ENCODE measurements at regions not wholly inside any gene's neighbourhood (a gene's known extent, or its start where the extent isn't known, plus 50 kb on each side); places are given as distances from the start of the nearest gene placed in this dataset.

DNA sequence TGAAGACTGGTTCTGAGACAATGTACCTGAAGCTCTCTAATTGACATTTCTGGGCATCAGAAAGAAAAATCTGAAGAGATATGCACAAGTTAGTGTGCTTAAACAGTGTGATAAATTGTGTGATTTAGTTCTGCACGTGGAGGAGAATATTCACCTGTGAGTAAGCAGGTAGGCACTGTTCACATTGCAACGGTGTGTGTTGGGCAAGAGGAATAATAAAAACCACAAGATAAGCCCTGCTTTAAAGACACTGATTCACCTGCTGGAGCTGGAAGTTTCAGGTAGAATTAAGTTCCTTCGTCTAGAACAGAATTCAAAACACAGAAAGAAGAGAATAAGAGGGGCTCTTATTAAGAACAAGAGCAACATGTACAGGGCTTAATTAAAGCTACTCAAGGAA, 864.3 kb upstream of the SOX11 start:
- Histone ChIP-seq H3K27me3 (ENCODE audit: control insufficient read depth, insufficient read depth, low read length) (no peaks in the 10 kb centered on the region), H3K4me3 (ENCODE audit: low read depth, low read length) (no peak overlapping the region), H3K36me3 (ENCODE audit: control insufficient read depth, insufficient read depth, low read length) (no peaks in the 10 kb centered on the region)
- TF ChIP-seq CTCF (IDR thresholded peaks at IDR 0.05; ENCODE audit: insufficient read depth, low read length, poor library complexity, severe bottlenecking): no peak
- no peak for DNase-seq (ENCODE audit: low read depth)

DNA sequence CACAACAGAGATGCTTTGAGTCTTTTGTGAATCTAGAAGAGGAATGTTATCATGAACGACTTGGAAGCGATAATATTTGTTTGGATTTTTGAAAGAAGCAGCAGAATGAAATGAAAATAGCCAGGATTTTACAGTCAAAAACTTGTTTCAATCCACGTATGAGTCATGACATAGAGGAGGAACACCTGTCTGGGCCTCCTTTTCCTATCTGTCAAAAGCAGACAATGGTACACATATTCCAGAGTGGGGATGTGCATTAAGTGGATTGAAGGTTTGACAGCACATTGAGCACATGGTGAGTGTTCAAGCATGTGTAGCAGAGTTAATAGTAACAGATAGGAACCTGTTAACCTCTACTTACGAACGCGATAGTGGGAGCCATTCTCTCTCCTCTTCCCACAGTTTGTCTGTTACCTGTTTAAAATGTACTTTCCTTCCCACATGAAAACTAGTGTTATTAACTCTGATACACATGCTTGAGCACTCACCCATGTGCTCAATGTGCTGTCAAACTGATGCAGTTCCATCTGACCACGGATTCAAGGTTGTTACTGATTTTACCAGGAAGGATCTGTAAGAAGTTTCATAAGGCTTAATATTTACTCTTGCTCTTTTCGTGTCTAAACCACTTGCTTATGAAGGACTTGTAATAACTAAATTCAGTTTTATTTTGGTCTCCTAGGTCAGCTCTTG, 863.4 kb upstream of the SOX11 start:
- Histone ChIP-seq H3K27me3 (ENCODE audit: control insufficient read depth, insufficient read depth, low read length) (no peaks in the 10 kb centered on the region), H3K4me3 (ENCODE audit: low read depth, low read length) (no peak overlapping the region), H3K36me3 (ENCODE audit: control insufficient read depth, insufficient read depth, low read length) (no peaks in the 10 kb centered on the region)
- TF ChIP-seq CTCF (IDR thresholded peaks at IDR 0.05; ENCODE audit: insufficient read depth, low read length, poor library complexity, severe bottlenecking): no peak
- DNase-seq (ENCODE audit: low read depth): no peak

GRCh38 chr2:4831751-4832150, 860.4 kb upstream of the SOX11 start:
- no peak for DNase-seq (ENCODE audit: low read depth)
- Histone ChIP-seq H3K36me3 (ENCODE audit: control insufficient read depth, insufficient read depth, low read length) (no peaks in the 10 kb centered on the region), H3K4me3 (ENCODE audit: low read depth, low read length) (no peak overlapping the region), H3K27me3 (ENCODE audit: control insufficient read depth, insufficient read depth, low read length) (no peaks in the 10 kb centered on the region)
- TF ChIP-seq CTCF (IDR thresholded peaks at IDR 0.05; ENCODE audit: insufficient read depth, low read length, poor library complexity, severe bottlenecking): no peak

DNA sequence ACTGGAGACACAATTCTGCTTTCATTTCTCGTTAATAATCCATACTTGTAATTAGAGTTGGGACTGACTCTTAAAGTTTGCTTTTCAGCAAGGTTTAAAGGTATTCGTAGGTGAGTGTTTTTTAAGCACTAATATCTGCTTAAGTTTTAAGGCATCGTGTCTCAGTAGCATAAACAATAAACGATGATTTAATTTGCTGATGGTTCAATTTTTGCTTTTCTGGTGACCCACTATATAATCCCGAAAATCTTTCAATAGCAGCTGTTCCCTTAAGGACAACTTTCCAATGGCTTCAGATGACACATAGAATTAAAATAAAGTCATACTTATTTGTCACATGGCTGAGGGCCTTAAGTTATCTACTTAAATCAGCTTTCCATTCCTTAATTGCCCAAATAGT, 859.5 kb upstream of the SOX11 start:
- H3K36me3 ChIP-seq (ENCODE audit: control insufficient read depth, insufficient read depth, low read length): no peaks in the 10 kb centered on the region
- no peak overlapping the region for H3K4me3 ChIP-seq (ENCODE audit: low read depth, low read length)
- TF ChIP-seq CTCF (IDR thresholded peaks at IDR 0.05; ENCODE audit: insufficient read depth, low read length, poor library complexity, severe bottlenecking): no peak
- no peaks in the 10 kb centered on the region for H3K27me3 ChIP-seq (ENCODE audit: control insufficient read depth, insufficient read depth, low read length)
- DNase-seq (ENCODE audit: low read depth): no peak

DNA sequence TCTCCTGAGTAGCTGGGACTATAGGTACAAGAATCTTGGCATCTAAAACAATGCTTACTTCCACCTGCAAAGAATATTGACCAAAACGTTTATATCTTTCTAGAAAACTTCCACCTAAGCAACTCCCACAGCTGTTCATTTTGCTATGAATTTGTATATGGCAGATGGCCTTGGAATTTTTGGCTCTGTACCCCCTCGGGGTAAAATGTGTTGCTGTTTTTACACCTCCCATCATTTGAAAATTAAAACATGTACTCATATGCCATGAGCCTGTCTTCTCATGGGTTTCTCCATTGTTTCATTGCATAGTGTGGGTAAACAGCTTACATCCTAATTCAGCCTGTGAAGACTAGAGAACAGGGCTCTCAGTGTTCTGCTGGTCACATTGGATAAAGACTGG, 853.6 kb upstream of the SOX11 start:
- Histone ChIP-seq H3K4me3 (ENCODE audit: low read depth, low read length) (no peak overlapping the region), H3K36me3 (ENCODE audit: control insufficient read depth, insufficient read depth, low read length) (no peaks in the 10 kb centered on the region), H3K27me3 (ENCODE audit: control insufficient read depth, insufficient read depth, low read length) (no peaks in the 10 kb centered on the region)
- no peak for DNase-seq (ENCODE audit: low read depth)
- no peak for TF ChIP-seq CTCF (IDR thresholded peaks at IDR 0.05; ENCODE audit: insufficient read depth, low read length, poor library complexity, severe bottlenecking)

- H3K27me3 ChIP-seq (ENCODE audit: control insufficient read depth, insufficient read depth, low read length): no peaks in the 10 kb centered on the region
- no peak for DNase-seq (ENCODE audit: low read depth)
- no peak for TF ChIP-seq CTCF (IDR thresholded peaks at IDR 0.05; ENCODE audit: insufficient read depth, low read length, poor library complexity, severe bottlenecking)
- no peak overlapping the region for H3K4me3 ChIP-seq (ENCODE audit: low read depth, low read length)
- no peaks in the 10 kb centered on the region for H3K36me3 ChIP-seq (ENCODE audit: control insufficient read depth, insufficient read depth, low read length)
These were observed 851.4 kb upstream of the SOX11 start for GRCh38 chr2:4840791-4841190.
